Uterus (tissue), 3 donors: ENCODE measurements at regions not wholly inside any gene's neighbourhood (a gene's known extent, or its start where the extent isn't known, plus 50 kb on each side); places are given as distances from the start of the nearest gene placed in this dataset.

ENCODE experiments used
- DNase-seq, 2 donors: peaks; one replicate each; pipeline ENCODE4 v3.0.0-alpha.2; 2019 to 2020
- H3K27ac ChIP-seq, 2 donors: fragments of 200-600 bp; sonication (generic); 1 replicate in 1 of 2; 2 replicates in 1 of 2; pipeline ENCODE4 v1.5.1; 2016 to 2018
- H3K27me3 ChIP-seq, 2 donors: fragments of 200-600 bp; sonication (generic); one replicate each; pipeline ENCODE4 v1.5.1; 2018 to 2019; ENCODE audit warnings: control low read depth in 1 of 2
- H3K36me3 ChIP-seq, 2 donors: fragments of 200-600 bp; sonication (generic); one replicate each; pipeline ENCODE4 v1.5.1; 2019; ENCODE audit warnings: control low read depth in 1 of 2
- H3K4me1 ChIP-seq, 2 donors: fragments of 200-600 bp; sonication (generic); one replicate each; pipeline ENCODE4 v1.5.1; 2018 to 2019; ENCODE audit warnings: control low read depth in 1 of 2
- H3K4me3 ChIP-seq, 2 donors: fragments of 200-600 bp; sonication (generic); 1 replicate in 1 of 2; 2 replicates in 1 of 2; pipeline ENCODE4 v1.5.1; 2018 to 2019; ENCODE audit warnings: mild to moderate bottlenecking in 1 of 2
- H3K9me3 ChIP-seq, 2 donors: fragments of 200-600 bp; sonication (generic); one replicate each; pipeline ENCODE4 v1.5.1; 2019; ENCODE audit warnings: control low read depth in 1 of 2
- CTCF ChIP-seq, 4 experiments: fragments of 200-600 bp in 2 of 4; fragments of 450-650 bp in 2 of 4; sonication (generic) in 2 of 4; IDR thresholded peaks; one replicate each; pipeline ENCODE4 v1.5.1; 2016 to 2019; ENCODE audit warnings: antibody characterized with exemption in 4 of 4, mild to moderate bottlenecking in 2 of 4, moderate library complexity in 1 of 4
- POLR2A ChIP-seq, 2 donors: fragments of 450-650 bp; IDR thresholded peaks; one replicate each; pipeline ENCODE4 v1.6.1; 2016; ENCODE audit warnings: antibody characterized with exemption in 2 of 2, mild to moderate bottlenecking in 1 of 2, moderate library complexity in 1 of 2
- intact Hi-C: fragments of 100-400 bp; cut with DNase I; formaldehyde crosslinking; loops from one replicate; pipeline ENCODE4 v1.15.1; 2023; ENCODE audit warnings: low total_unique reads
- donor health status: DM: yes; HTN: yes; CAD: no.

DNA sequence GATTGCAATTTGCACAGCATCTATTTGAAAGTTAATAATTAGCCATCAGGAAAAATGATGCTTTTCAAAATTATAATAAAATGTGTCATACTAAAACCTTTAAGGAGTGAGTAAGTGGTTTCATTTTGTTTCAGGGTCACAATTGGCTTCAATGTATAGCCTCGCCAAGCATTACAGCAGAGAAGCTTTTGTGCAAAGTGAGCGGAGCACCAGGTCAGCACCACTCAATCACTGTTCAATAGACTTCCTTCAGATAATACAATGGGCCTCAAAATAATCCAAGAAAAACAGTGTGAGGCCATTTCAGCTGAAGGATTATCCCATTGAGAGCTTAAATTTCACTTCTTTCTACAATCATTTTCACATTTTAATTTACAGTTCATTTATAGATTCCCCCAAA is 409.2 kb upstream of the SLIT2 start:
- no peak for DNase-seq
- Histone ChIP-seq H3K4me3 (no peak overlapping the region), H3K4me1 (no peaks in the 10 kb centered on the region), H3K9me3 (no peaks in the 10 kb centered on the region), H3K27ac (no peak overlapping the region), H3K27me3 (no peaks in the 10 kb centered on the region), H3K36me3 (no peaks in the 10 kb centered on the region)
- TF ChIP-seq POLR2A (IDR thresholded peaks at IDR 0.05) (no peak), CTCF (IDR thresholded peaks at IDR 0.05) (no peak)
- intact Hi-C loops, result no loop called here

- Histone ChIP-seq H3K4me3 (no peak overlapping the region), H3K4me1 (no peaks in the 10 kb centered on the region), H3K36me3 (no peaks in the 10 kb centered on the region), H3K27ac (no peak overlapping the region), H3K9me3 (no peaks in the 10 kb centered on the region), H3K27me3 (no peaks in the 10 kb centered on the region)
- intact Hi-C loops, result no loop called here
- TF ChIP-seq POLR2A (IDR thresholded peaks at IDR 0.05) (no peak), CTCF (IDR thresholded peaks at IDR 0.05) (no peak)
- DNase-seq, result no peak
Observed at GRCh38 chr4:19838858-19839257, 412.8 kb upstream of the SLIT2 start.

GRCh38 chr4:19835429-19835828 is 416.3 kb upstream of the SLIT2 start:
- no peak for DNase-seq
- Histone ChIP-seq H3K27me3 (no peaks in the 10 kb centered on the region), H3K4me1 (no peaks in the 10 kb centered on the region), H3K27ac (no peak overlapping the region), H3K4me3 (no peak overlapping the region), H3K36me3 (no peaks in the 10 kb centered on the region), H3K9me3 (no peaks in the 10 kb centered on the region)
- intact Hi-C loops, result no loop called here
- TF ChIP-seq CTCF (IDR thresholded peaks at IDR 0.05) (no peak), POLR2A (IDR thresholded peaks at IDR 0.05) (no peak)

DNA sequence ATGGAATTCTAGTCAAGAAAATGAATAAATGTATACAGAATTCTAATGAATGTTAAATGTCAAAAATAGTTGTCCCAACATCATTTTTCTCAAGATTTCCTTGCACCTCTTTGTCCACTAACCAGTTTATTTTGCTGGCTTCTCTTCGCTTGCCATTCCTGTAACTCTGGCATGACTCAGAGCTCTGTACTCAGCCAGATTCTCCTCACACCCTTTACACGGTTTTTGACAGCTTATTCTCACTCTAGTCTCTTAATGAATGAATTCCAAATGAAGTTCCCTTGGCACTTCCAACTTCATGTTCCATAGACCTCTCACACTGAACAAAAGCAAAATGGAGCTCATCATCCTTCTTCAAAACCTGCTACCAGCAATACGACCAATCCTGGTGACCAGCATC is 419.3 kb upstream of the SLIT2 start:
- no peak overlapping the region for H3K27ac ChIP-seq
- no peak for DNase-seq
- H3K9me3 ChIP-seq, result no peaks in the 10 kb centered on the region
- no peak overlapping the region for H3K4me3 ChIP-seq
- H3K36me3 ChIP-seq, result no peaks in the 10 kb centered on the region
- no peaks in the 10 kb centered on the region for H3K4me1 ChIP-seq
- intact Hi-C loops, result no loop called here
- TF ChIP-seq POLR2A (IDR thresholded peaks at IDR 0.05) (no peak), CTCF (IDR thresholded peaks at IDR 0.05) (no peak)
- no peaks in the 10 kb centered on the region for H3K27me3 ChIP-seq

- DNase-seq, result no peak
- H3K4me3 ChIP-seq, result no peak overlapping the region
- H3K36me3 ChIP-seq, result no peaks in the 10 kb centered on the region
- TF ChIP-seq CTCF (IDR thresholded peaks at IDR 0.05), result no peak
- H3K27ac ChIP-seq, result no peak overlapping the region
- no peaks in the 10 kb centered on the region for H3K9me3 ChIP-seq
- H3K4me1 ChIP-seq, result no peaks in the 10 kb centered on the region
- intact Hi-C loops, result no loop called here
- H3K27me3 ChIP-seq, result no peaks in the 10 kb centered on the region
Observed at GRCh38 chr4:19831644-19832285, 419.9 kb upstream of the SLIT2 start.
